K562 (cell line): ENCODE measurements at regions not wholly inside any gene's neighbourhood (a gene's known extent, or its start where the extent isn't known, plus 50 kb on each side); places are given as distances from the start of the nearest gene placed in this dataset.

Experiments used
- ATAC-seq: fragments of 200-7000 bp; cut with Tn5 transposase; 3 replicates; pipeline ENCODE4 v1.9.1; 2020; ENCODE audit warnings: moderate library complexity
- BruUV-seq: library from RNA; stranded (reverse); fragments of 400-500 nt; replicated peaks from 2 replicates; lab custom pipeline; 2021; lab: Mats Ljungman, UMichigan
- CTCF ChIA-PET: fragments of 300-600 bp; formaldehyde crosslinking; extraction: SDS; loops from one replicate; lab custom pipeline; 2021; ENCODE audit warnings: low intra/inter-chr PET ratio; lab: Yijun Ruan, JAX
- POLR2A ChIA-PET: fragments of 300-600, 350-650 bp; sonication (Branson Sonifier 250); formaldehyde crosslinking; extraction: SDS; loops from one replicate; lab custom pipeline; 2021; ENCODE audit warnings: antibody characterized with exemption, inconsistent platforms; lab: Yijun Ruan, JAX
- DNase-seq, 4 experiments: peaks; one replicate each; pipeline versions ENCODE4 v3.0.0 to v3.0.0-alpha.2; 2011 to 2018; ENCODE audit warnings: low spot score in 3 of 4, mixed read lengths in 3 of 4; ENCODE audit errors: extremely low read depth in 1 of 4
- FAIRE-seq: peaks from 2 replicates; lab custom pipeline; 2011; peaks lifted over from hg19 to GRCh38; lab: Jason Lieb, UNC
- H2AFZ ChIP-seq: 2 replicates; pipeline ENCODE4 v1.6.0; 2011; ENCODE audit warnings: low read depth, low read length, control low read depth, inconsistent platforms
- H3K27ac ChIP-seq: fragments of 200-600 bp; 3 replicates; pipeline ENCODE4 v1.8.0; 2011; ENCODE audit warnings: low read depth, mild to moderate bottlenecking, control low read depth, inconsistent platforms, low read length, moderate library complexity, mixed read lengths; ENCODE audit errors: extremely low read depth
- H3K27me3 ChIP-seq, 2 experiments: fragments of 300-600 bp in 1 of 2; 2 replicates in 1 of 2; 3 replicates in 1 of 2; pipeline versions ENCODE4 v1.6.0 to v1.8.0; 2011; ENCODE audit warnings: inconsistent platforms in 2 of 2, low read length in 2 of 2, mild to moderate bottlenecking in 1 of 2, mixed read lengths in 1 of 2, moderate library complexity in 1 of 2; ENCODE audit not compliant: control insufficient read depth in 2 of 2, insufficient read depth in 2 of 2
- H3K36me3 ChIP-seq: fragments of 300-600 bp; 3 replicates; pipeline ENCODE4 v1.8.0; 2011; ENCODE audit warnings: mild to moderate bottlenecking, low read length, inconsistent platforms; ENCODE audit not compliant: control insufficient read depth, insufficient read depth
- H3K4me1 ChIP-seq, 2 experiments: fragments of 200-600 bp in 1 of 2; replicated peaks in 1 of 2; 2 replicates in 1 of 2; 3 replicates in 1 of 2; pipeline versions ENCODE4 v1.5.1 to v1.8.0; 2011; ENCODE audit warnings: inconsistent platforms in 2 of 2, low read length in 2 of 2, mild to moderate bottlenecking in 1 of 2, mixed read lengths in 1 of 2, moderate library complexity in 1 of 2; ENCODE audit not compliant: control insufficient read depth in 2 of 2, insufficient read depth in 2 of 2
- H3K4me2 ChIP-seq: 2 replicates; pipeline ENCODE4 v1.6.1; 2011; ENCODE audit warnings: low read length, control low read depth, inconsistent platforms, mixed read lengths; ENCODE audit not compliant: insufficient read depth
- H3K4me3 ChIP-seq: fragments of 200-600 bp; sonication (generic), shearing (Covaris generic); 2 replicates; pipeline ENCODE4 v1.5.1; 2016; ENCODE audit warnings: control low read depth, inconsistent platforms
- H3K79me2 ChIP-seq: fragments of 200-600 bp; 3 replicates; pipeline ENCODE4 v1.8.0; 2011; ENCODE audit warnings: low read length, inconsistent platforms; ENCODE audit not compliant: control insufficient read depth, insufficient read depth
- H3K9ac ChIP-seq, 2 experiments: 2 replicates each; pipeline versions ENCODE4 v1.6.0 to v1.6.1; 2011; ENCODE audit warnings: low read depth in 2 of 2, low read length in 2 of 2, control low read depth in 1 of 2, inconsistent platforms in 1 of 2, mild to moderate bottlenecking in 1 of 2, mixed read lengths in 1 of 2; ENCODE audit not compliant: insufficient read depth in 1 of 2
- H3K9me1 ChIP-seq: one replicate; pipeline ENCODE4 v1.6.0; 2011; ENCODE audit warnings: inconsistent platforms, mild to moderate bottlenecking, low read length, moderate library complexity; ENCODE audit not compliant: control insufficient read depth, insufficient read depth
- H3K9me3 ChIP-seq: replicated peaks from 2 replicates; pipeline ENCODE4 v1.5.1; 2011; ENCODE audit warnings: low read depth, low read length, inconsistent platforms; ENCODE audit not compliant: control insufficient read depth, insufficient read depth
- H4K20me1 ChIP-seq: replicated peaks from 2 replicates; pipeline ENCODE4 v1.6.1; 2011; ENCODE audit warnings: low read length, inconsistent platforms, mixed read lengths; ENCODE audit not compliant: control insufficient read depth, insufficient read depth
- NR2F6 ChIP-seq: fragments of 450-650 bp; formaldehyde crosslinking; IDR thresholded peaks from 2 replicates; pipeline ENCODE4 v1.4.0; 2020; ENCODE audit warnings: mild to moderate bottlenecking
- RREB1 ChIP-seq: fragments of 250-450 bp; sonication (Bioruptor Pico); IDR thresholded peaks from 2 replicates; pipeline ENCODE4 v1.4.0; 2020
- SMAD3 ChIP-seq: fragments of 450-650 bp; formaldehyde crosslinking; conservative IDR thresholded peaks from 2 replicates; pipeline ENCODE4 v1.4.0; 2020; ENCODE audit warnings: mild to moderate bottlenecking
- SMARCC2 ChIP-seq: fragments of 450-650 bp; IDR thresholded peaks from 2 replicates; pipeline ENCODE4 v1.6.1; 2017; ENCODE audit warnings: antibody characterized with exemption, moderate library complexity, mild to moderate bottlenecking, low read depth
- SRSF3 ChIP-seq: fragments of 200-400 bp; formaldehyde crosslinking; IDR thresholded peaks from 2 replicates; pipeline ENCODE4 v1.6.1; 2016; ENCODE audit warnings: mild to moderate bottlenecking, low read length, moderate library complexity; ENCODE audit not compliant: insufficient read depth
- TBP ChIP-seq: optimal IDR thresholded peaks from 2 replicates; pipeline ENCODE3; 2011; ENCODE audit warnings: low read depth, low read length, improper control_type of control experiment
- THAP12 ChIP-seq: fragments of 250-450 bp; sonication (Bioruptor Pico); IDR thresholded peaks from 2 replicates; pipeline ENCODE4 v1.9.0; 2021; ENCODE audit warnings: mild to moderate bottlenecking, inconsistent platforms
- ZBTB1 ChIP-seq: sonication (generic); formaldehyde crosslinking; IDR thresholded peaks from 2 replicates; pipeline ENCODE4 v1.8.1; 2023; ENCODE audit warnings: missing genetic modification reagents, low read depth, mild to moderate bottlenecking, borderline replicate concordance
- ZKSCAN8 ChIP-seq: fragments of 200-800 bp; sonication (Bioruptor generic); IDR thresholded peaks from 2 replicates; pipeline ENCODE4 v1.6.1; 2016; ENCODE audit warnings: missing genetic modification characterization, missing compliant biosample characterization
- WGBS: fragments of 100-300 bp; shearing (Covaris generic); methylation state at CpG from one replicate; pipeline ENCODE4 v1.1.6; 2016; ENCODE audit warnings: low coverage, mixed read lengths; ENCODE audit not compliant: insufficient coverage; ENCODE audit errors: missing lambda C conversion rate; 5-methylcytosine and 5-hydroxymethylcytosine counted together
- in situ Hi-C: fragments of 300-500 bp; cut with MboI; formaldehyde crosslinking; loops from 4 replicates; pipeline ENCODE4 v1.15.0; 2018; ENCODE audit warnings: inconsistent platforms, mixed read lengths
- intact Hi-C: fragments of 100-400 bp; cut with micrococcal nuclease; formaldehyde crosslinking; loops from 2 replicates; pipeline ENCODE4 v1.14.2; 2022

- H3K9me1 ChIP-seq: no peaks in the 10 kb centered on the region
- in situ Hi-C loops (no loop called here), intact Hi-C loops (no loop called here)
- no peak overlapping the region for H2AFZ ChIP-seq
- no peak for FAIRE-seq
- peaks cover 2% of the 10 kb centered on the region; the same call in 1 of the 2 replicates for H3K9me3 ChIP-seq
- H4K20me1 ChIP-seq: no peaks in the 10 kb centered on the region
- WGBS: 0% methylated on average over 2 of the region's 2 CpGs
- ChIA-PET POLR2A (no interaction called here), CTCF (no interaction called here)
- no TSS peak for BruUV-seq
- H3K4me3 ChIP-seq: no peak overlapping the region
- no peak overlapping the region for H3K4me2 ChIP-seq
- no peaks in the 10 kb centered on the region for H3K27me3 ChIP-seq
- no peaks in the 10 kb centered on the region for H3K79me2 ChIP-seq
- no peaks in the 10 kb centered on the region for H3K4me1 ChIP-seq
- H3K36me3 ChIP-seq: no peaks in the 10 kb centered on the region
- no peak overlapping the region for H3K27ac ChIP-seq
- TF ChIP-seq SMAD3 (CRISPR knock-in tag): no peak
- no peak for ATAC-seq
- DNase-seq: no peak
- H3K9ac ChIP-seq: no peak overlapping the region
Measured at GRCh38 chr6:132065556-132065955, 114.4 kb upstream of the CCN2 start.

GRCh38 chr6:132063738-132064137 is 112.6 kb upstream of the CCN2 start:
- Histone ChIP-seq H3K4me1 (no peaks in the 10 kb centered on the region), H3K9me1 (no peaks in the 10 kb centered on the region), H3K4me3 (no peak overlapping the region), H3K9me3 (peaks cover under 1% of the 10 kb centered on the region; the same call in 1 of the 2 replicates), H3K79me2 (no peaks in the 10 kb centered on the region), H3K36me3 (no peaks in the 10 kb centered on the region), H3K4me2 (no peak overlapping the region), H3K27me3 (no peaks in the 10 kb centered on the region), H2AFZ (no peak overlapping the region), H4K20me1 (no peaks in the 10 kb centered on the region), H3K9ac (no peak overlapping the region), H3K27ac (no peak overlapping the region)
- POLR2A ChIA-PET: no interaction called here
- in situ Hi-C loops (no loop called here), intact Hi-C loops (no loop called here)
- no TSS peak for BruUV-seq
- FAIRE-seq: no peak
- DNase-seq: no peak
- 0% methylated on average over 2 of the region's 2 CpGs for WGBS
- ATAC-seq: no peak
- CTCF ChIA-PET: no interaction called here
- no peak for TF ChIP-seq NR2F6
- no peak for TF ChIP-seq RREB1
- no peak for TF ChIP-seq ZKSCAN8 (CRISPR knock-in tag)
- TF ChIP-seq SRSF3: no peak
- no peak for TF ChIP-seq TBP
- no peak for TF ChIP-seq THAP12 (CRISPR knock-in tag)
- no peak for TF ChIP-seq ZBTB1
- no peak for TF ChIP-seq SMARCC2
